GM19351 (cell line): ENCODE measurements at regions not wholly inside any gene's neighbourhood (a gene's known extent, or its start where the extent isn't known, plus 50 kb on each side); places are given as distances from the start of the nearest gene placed in this dataset.

Experiments used
- ATAC-seq: cut with Tn5 transposase; IDR thresholded peaks from one replicate; pipeline ENCODE4 v1.9.1; 2021; ENCODE audit warnings: mild to moderate bottlenecking, moderate library complexity; ENCODE audit not compliant: unreplicated experiment

GRCh38 chr3:25259871-25260270 is 168.2 kb upstream of the RARB start:
- no peak for ATAC-seq

- ATAC-seq = no peak
These were observed 165.7 kb upstream of the RARB start for GRCh38 chr3:25262322-25262721.

GRCh38 chr3:25265284-25265683 is 162.8 kb upstream of the RARB start:
- no peak for ATAC-seq

GRCh38 chr3:25266677-25267076 is 161.4 kb upstream of the RARB start:
- no peak for ATAC-seq

- ATAC-seq = no peak
These were observed 156.0 kb upstream of the RARB start for GRCh38 chr3:25272090-25272489.

GRCh38 chr3:25273582-25274171 is 154.4 kb upstream of the RARB start:
- no peak for ATAC-seq

- ATAC-seq = no peak
These were observed 150.6 kb upstream of the RARB start for GRCh38 chr3:25277503-25277902.

- no peak for ATAC-seq
These were observed 146.9 kb upstream of the RARB start for GRCh38 chr3:25281041-25281731.

- ATAC-seq = no peak
These were observed 146.3 kb upstream of the RARB start for GRCh38 chr3:25281732-25282126.

- no peak for ATAC-seq
These were observed 144.4 kb upstream of the RARB start for GRCh38 chr3:25283613-25284012.

- no peak for ATAC-seq
These were observed 143.8 kb upstream of the RARB start for GRCh38 chr3:25284249-25284648.

- ATAC-seq = no peak
These were observed 140.7 kb upstream of the RARB start for GRCh38 chr3:25287291-25287884.

- no peak for ATAC-seq
These were observed 139.7 kb upstream of the RARB start for GRCh38 chr3:25288413-25288812.

GRCh38 chr3:25289156-25289555 is 138.9 kb upstream of the RARB start:
- no peak for ATAC-seq

GRCh38 chr3:25289663-25290062 is 138.4 kb upstream of the RARB start:
- no peak for ATAC-seq

GRCh38 chr3:25291481-25291905 is 136.6 kb upstream of the RARB start:
- ATAC-seq = no peak

GRCh38 chr3:25292036-25292435 is 136.0 kb upstream of the RARB start:
- ATAC-seq = no peak

GRCh38 chr3:25292595-25292994 is 135.5 kb upstream of the RARB start:
- ATAC-seq = no peak

- ATAC-seq = no peak
These were observed 134.3 kb upstream of the RARB start for GRCh38 chr3:25293736-25294135.

GRCh38 chr3:25294169-25294805 is 133.8 kb upstream of the RARB start:
- ATAC-seq = no peak

- no peak for ATAC-seq
These were observed 130.1 kb upstream of the RARB start for GRCh38 chr3:25297667-25298585.
